Thyroid gland (tissue), 4 donors: ENCODE measurements at regions not wholly inside any gene's neighbourhood (a gene's known extent, or its start where the extent isn't known, plus 50 kb on each side); places are given as distances from the start of the nearest gene placed in this dataset.

Source experiments
- POLR2A ChIP-seq, 2 donors: fragments of 450-650 bp; IDR thresholded peaks; one replicate each; pipeline ENCODE4 v1.6.1; 2017; ENCODE audit warnings: antibody characterized with exemption in 2 of 2, mild to moderate bottlenecking in 2 of 2, moderate library complexity in 1 of 2
- TF ChIP-seq, protein P1 (sequence below), 6 experiments: fragments of 200-600 bp in 3 of 6; fragments of 450-650 bp in 3 of 6; sonication (generic) in 3 of 6; IDR thresholded peaks; one replicate each; pipeline ENCODE4 v1.5.1; 2016 to 2019; ENCODE audit warnings: antibody characterized with exemption in 6 of 6, mild to moderate bottlenecking in 2 of 6, inconsistent platforms in 1 of 6, moderate library complexity in 1 of 6

DNA sequence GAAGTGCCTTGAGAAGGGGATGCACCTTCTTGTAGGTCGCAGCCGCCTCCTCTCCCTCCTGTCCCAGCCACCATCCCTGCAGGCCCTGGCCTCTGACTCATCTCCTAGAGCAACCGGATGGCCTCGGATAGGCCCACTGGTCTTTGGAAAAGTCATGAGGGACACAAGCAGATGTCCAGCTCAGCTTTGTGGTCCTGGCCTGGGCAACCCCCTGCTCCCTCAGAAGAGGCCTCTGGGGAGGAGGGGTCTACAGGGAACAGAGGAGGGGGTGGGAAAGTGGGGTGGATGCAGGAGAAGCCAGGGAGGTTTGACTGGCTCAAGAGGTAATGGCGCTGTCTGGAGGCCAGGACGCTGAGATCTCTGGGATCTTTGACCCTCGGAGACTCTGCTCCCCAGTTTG is 259.2 kb upstream of the TLE3 start:
- TF ChIP-seq, protein P1, sequence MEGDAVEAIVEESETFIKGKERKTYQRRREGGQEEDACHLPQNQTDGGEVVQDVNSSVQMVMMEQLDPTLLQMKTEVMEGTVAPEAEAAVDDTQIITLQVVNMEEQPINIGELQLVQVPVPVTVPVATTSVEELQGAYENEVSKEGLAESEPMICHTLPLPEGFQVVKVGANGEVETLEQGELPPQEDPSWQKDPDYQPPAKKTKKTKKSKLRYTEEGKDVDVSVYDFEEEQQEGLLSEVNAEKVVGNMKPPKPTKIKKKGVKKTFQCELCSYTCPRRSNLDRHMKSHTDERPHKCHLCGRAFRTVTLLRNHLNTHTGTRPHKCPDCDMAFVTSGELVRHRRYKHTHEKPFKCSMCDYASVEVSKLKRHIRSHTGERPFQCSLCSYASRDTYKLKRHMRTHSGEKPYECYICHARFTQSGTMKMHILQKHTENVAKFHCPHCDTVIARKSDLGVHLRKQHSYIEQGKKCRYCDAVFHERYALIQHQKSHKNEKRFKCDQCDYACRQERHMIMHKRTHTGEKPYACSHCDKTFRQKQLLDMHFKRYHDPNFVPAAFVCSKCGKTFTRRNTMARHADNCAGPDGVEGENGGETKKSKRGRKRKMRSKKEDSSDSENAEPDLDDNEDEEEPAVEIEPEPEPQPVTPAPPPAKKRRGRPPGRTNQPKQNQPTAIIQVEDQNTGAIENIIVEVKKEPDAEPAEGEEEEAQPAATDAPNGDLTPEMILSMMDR (IDR thresholded peaks at IDR 0.05), result no peak
- no peak for TF ChIP-seq POLR2A (IDR thresholded peaks at IDR 0.05)
